CD4-positive, alpha-beta T cell (primary cell): ENCODE measurements at regions not wholly inside any gene's neighbourhood (a gene's known extent, or its start where the extent isn't known, plus 50 kb on each side); places are given as distances from the start of the nearest gene placed in this dataset.
"Not testable (repeated sequence)": the region's sequence is repeated elsewhere in the genome, so short reads cannot be mapped to it uniquely, and the experiment has no call there.

Experiments used
- ATAC-seq: fragments of 200-7000 bp; cut with Tn5 transposase; one replicate; pipeline ENCODE4 v1.10.0; 2022; ENCODE audit warnings: mild to moderate bottlenecking; ENCODE audit not compliant: poor library complexity
- CTCF ChIA-PET: fragments of 350-600 bp; sonication (Branson Sonifier 250); formaldehyde crosslinking; loops from one replicate; lab custom pipeline; 2021; ENCODE audit warnings: antibody characterized with exemption, inconsistent platforms; lab: Charles Lee
- POLR2A ChIA-PET: fragments of 350-600 bp; sonication (Branson Sonifier 250); formaldehyde crosslinking; loops from one replicate; lab custom pipeline; 2021; ENCODE audit warnings: antibody characterized with exemption, inconsistent platforms; lab: Charles Lee
- DNase-seq, 14 experiments: peaks; one replicate each; pipeline ENCODE4 v3.0.0-alpha.2; 2013 to 2020; ENCODE audit warnings: mixed read lengths in 2 of 14
- H3K27ac ChIP-seq, 2 donors: one replicate each; pipeline versions ENCODE4 v1.5.1 to v1.7.0; 2013; ENCODE audit warnings: low read length in 2 of 2, low read depth in 1 of 2, mild to moderate bottlenecking in 1 of 2
- H3K27me3 ChIP-seq, 2 experiments: 1 replicate in 1 of 2; 2 replicates in 1 of 2; pipeline versions ENCODE4 v1.6.1 to v1.7.0; 2013; ENCODE audit warnings: low read length in 2 of 2, control low read depth in 1 of 2, mild to moderate bottlenecking in 1 of 2, moderate library complexity in 1 of 2; ENCODE audit not compliant: insufficient read depth in 2 of 2, control insufficient read depth in 1 of 2
- H3K36me3 ChIP-seq: one replicate; pipeline ENCODE4 v1.6.1; 2013; ENCODE audit warnings: low read length, control low read depth; ENCODE audit not compliant: insufficient read depth
- H3K4me1 ChIP-seq: one replicate; pipeline ENCODE4 v1.6.1; 2013; ENCODE audit warnings: low read length, control low read depth; ENCODE audit not compliant: insufficient read depth
- H3K4me3 ChIP-seq: one replicate; pipeline ENCODE4 v1.5.1; 2013; ENCODE audit warnings: mild to moderate bottlenecking, low read length, moderate library complexity
- H3K9me3 ChIP-seq, 2 experiments: 1 replicate in 1 of 2; 2 replicates in 1 of 2; pipeline versions ENCODE4 v1.6.1 to v1.7.0; 2013; ENCODE audit warnings: low read length in 2 of 2, mild to moderate bottlenecking in 2 of 2, control low read depth in 1 of 2, moderate library complexity in 1 of 2; ENCODE audit not compliant: control insufficient read depth in 1 of 2, insufficient read depth in 1 of 2
- H3K27ac Mint-ChIP-seq: one replicate; pipeline ENCODE4 v1.8.0; 2020; ENCODE audit warnings: mixed read lengths
- H3K27me3 Mint-ChIP-seq: one replicate; pipeline ENCODE4 v1.8.0; 2021; ENCODE audit warnings: mixed read lengths
- H3K36me3 Mint-ChIP-seq: one replicate; pipeline ENCODE4 v1.8.0; 2021; ENCODE audit warnings: low read depth, mixed read lengths
- H3K4me1 Mint-ChIP-seq: one replicate; pipeline ENCODE4 v1.8.0; 2021; ENCODE audit warnings: low read depth, mixed read lengths
- H3K4me3 Mint-ChIP-seq: one replicate; pipeline ENCODE4 v1.8.0; 2020; ENCODE audit warnings: mild to moderate bottlenecking, mixed read lengths
- H3K9me3 Mint-ChIP-seq: one replicate; pipeline ENCODE4 v1.8.0; 2020; ENCODE audit warnings: mixed read lengths
- CTCF ChIP-seq: fragments of 200-600 bp; IDR thresholded peaks from one replicate; pipeline ENCODE4 v1.8.0; 2022; ENCODE audit warnings: antibody characterized with exemption, mild to moderate bottlenecking
- intact Hi-C, 2 experiments: fragments of 100-400 bp; cut with DNase I in 1 of 2; cut with micrococcal nuclease in 1 of 2; formaldehyde crosslinking; loops; one replicate each; pipeline versions ENCODE4 v1.15.1 to v1.9.0; 2023 to 2025; cut with DNase I, micrococcal nuclease

- Histone ChIP-seq H3K4me1 (no peaks in the 10 kb centered on the region), H3K27ac (no peak overlapping the region), H3K9me3 (peaks cover 4 to 15% of the 10 kb centered on the region in 2 experiments), H3K36me3 (no peaks in the 10 kb centered on the region), H3K27me3 (no peaks in the 10 kb centered on the region), H3K4me3 (no peak overlapping the region)
- ChIA-PET CTCF (no interaction called here), POLR2A (no interaction called here)
- intact Hi-C loops, result no loop called here
- H3K27me3 Mint-ChIP-seq, result no peaks in the 10 kb centered on the region
- TF ChIP-seq CTCF, result no peak
- H3K4me1 Mint-ChIP-seq, result no peaks in the 10 kb centered on the region
- no peak for ATAC-seq
- H3K27ac Mint-ChIP-seq, result no peak overlapping the region
- H3K9me3 Mint-ChIP-seq, result peaks cover 12% of the 10 kb centered on the region
- no peaks in the 10 kb centered on the region for H3K36me3 Mint-ChIP-seq
- DNase-seq, result no peak
- no peak overlapping the region for H3K4me3 Mint-ChIP-seq
Measured at GRCh38 chr9:108434036-108434435, 421.8 kb downstream of the ACTL7B start.

GRCh38 chr9:108430655-108431054 lies 425.1 kb downstream of the ACTL7B start:
- Mint-ChIP-seq H3K36me3 (no peaks in the 10 kb centered on the region), H3K27me3 (no peaks in the 10 kb centered on the region), H3K4me1 (no peaks in the 10 kb centered on the region), H3K9me3 (peaks cover 12% of the 10 kb centered on the region), H3K27ac (no peak overlapping the region), H3K4me3 (no peak overlapping the region)
- Histone ChIP-seq H3K36me3 (no peaks in the 10 kb centered on the region), H3K4me1 (no peaks in the 10 kb centered on the region), H3K27me3 (no peaks in the 10 kb centered on the region), H3K9me3 (peaks cover 4 to 15% of the 10 kb centered on the region in 2 experiments), H3K4me3 (no peak overlapping the region), H3K27ac (no peak overlapping the region)
- intact Hi-C loops, result no loop called here
- ChIA-PET POLR2A (no interaction called here), CTCF (no interaction called here)
- no peak for TF ChIP-seq CTCF
- ATAC-seq (no peak), DNase-seq (no peak)

- Histone ChIP-seq H3K4me3 (no peak overlapping the region), H3K36me3 (no peaks in the 10 kb centered on the region), H3K27me3 (no peaks in the 10 kb centered on the region), H3K4me1 (no peaks in the 10 kb centered on the region), H3K27ac (no peak overlapping the region), H3K9me3 (peaks cover 8 to 15% of the 10 kb centered on the region in 2 experiments)
- TF ChIP-seq CTCF, result no peak
- ChIA-PET CTCF (no interaction called here), POLR2A (no interaction called here)
- Mint-ChIP-seq H3K4me1 (no peaks in the 10 kb centered on the region), H3K27ac (no peak overlapping the region), H3K4me3 (no peak overlapping the region), H3K9me3 (peaks cover 8% of the 10 kb centered on the region), H3K36me3 (no peaks in the 10 kb centered on the region), H3K27me3 (no peaks in the 10 kb centered on the region)
- intact Hi-C loops, result no loop called here
- ATAC-seq (no peak), DNase-seq (no peak)
Measured at GRCh38 chr9:108427751-108428150, 428.0 kb downstream of the ACTL7B start.

GRCh38 chr9:108426421-108426940 lies 429.3 kb downstream of the ACTL7B start:
- CTCF ChIA-PET, H3K27ac Mint-ChIP-seq, H3K36me3 ChIP-seq, H3K36me3 Mint-ChIP-seq, intact Hi-C loops, H3K4me1 ChIP-seq, H3K9me3 Mint-ChIP-seq, H3K4me1 Mint-ChIP-seq, H3K27ac ChIP-seq, ATAC-seq, DNase-seq, H3K9me3 ChIP-seq, H3K4me3 ChIP-seq, H3K4me3 Mint-ChIP-seq, POLR2A ChIA-PET, H3K27me3 ChIP-seq, H3K27me3 Mint-ChIP-seq: not testable (repeated sequence)
